ENCODE measurements at regions not wholly inside any gene's neighbourhood (a gene's known extent, or its start where the extent isn't known, plus 50 kb on each side); places are given as distances from the start of the nearest gene placed in this dataset.

- no CpG with 5 or more reads among the region's 7 CpGs for WGBS, 2 experiments (ENCODE audit: extremely low coverage in 2 of 2, insufficient read length in 1 of 2)
- in situ Hi-C loops (cut with MboI; ENCODE audit: low sequenced_read_pairs), result loop anchor here (5.0 kb wide), 1 partner anchor 233 kb away; no protein-coding TSS in a partner anchor
Observed at GRCh38 chr1:181189245-181189644, 100.7 kb downstream of the IER5 start.

More at GRCh38 chr1:181189245-181189644, 100.7 kb downstream of the IER5 start:
- H4K8ac ChIP-seq (ENCODE audit: low read depth in 2 of 2, low read length in 2 of 2), result no peak overlapping the region
- H3K4me1 ChIP-seq (ENCODE audit: control insufficient read depth, insufficient read depth, low read length), result no peaks in the 10 kb centered on the region
- no peak for TF ChIP-seq CTCF (conservative IDR thresholded peaks at IDR 0.05; ENCODE audit: low read depth, low read length)
- peak; percentile 87 for TF ChIP-seq MAFK (IDR thresholded peaks at IDR 0.05; ENCODE audit: low read depth, low read length)
- H3K36me3 ChIP-seq (ENCODE audit: control insufficient read depth, insufficient read depth, low read length), result no peaks in the 10 kb centered on the region
- H2AK9ac ChIP-seq (replicated peaks; ENCODE audit: low read depth, low read length, poor library complexity), result no peak overlapping the region
- DNase-seq (no peak), ATAC-seq (ENCODE audit: low read depth) (no peak)
- dilution Hi-C loops (cut with HindIII; ENCODE audit: low sequenced_read_pairs, unreplicated experiment), result no loop called here
- H3K79me1 ChIP-seq (ENCODE audit: low read depth in 1 of 2, low read length in 2 of 2), result no peaks in the 10 kb centered on the region
- H3K4me3 ChIP-seq (ENCODE audit: insufficient read depth, low read depth, low read length), result no peak overlapping the region
- ChIA-PET CTCF (interaction anchor here (1.2 kb wide), 3 partner anchors 236 to 892 kb away, joined by 3 to 8 read pairs (median 3); no protein-coding TSS in a partner anchor), POLR2A (ENCODE audit: unreplicated experiment) (no interaction called here)
- no peak overlapping the region for H4K91ac ChIP-seq (ENCODE audit: insufficient read depth, low read depth, low read length)
- BruUV-seq (replicated peaks), result no TSS peak
- intact Hi-C loops (cut with micrococcal nuclease), result no loop called here
- H3K18ac ChIP-seq (ENCODE audit: low read depth, low read length), result no peak overlapping the region
- H2BK20ac ChIP-seq (ENCODE audit: low read depth, low read length), result no peak overlapping the region
- H3K56ac ChIP-seq (ENCODE audit: extremely low read depth, insufficient read depth, low read length), result no peak overlapping the region
- no peak overlapping the region for H2BK5ac ChIP-seq (ENCODE audit: low read depth, low read length, poor library complexity, severe bottlenecking)
- H3K9me1 ChIP-seq (ENCODE audit: insufficient read depth, low read length), result no peaks in the 10 kb centered on the region
- H3K4ac ChIP-seq (ENCODE audit: low read depth, low read length), result no peak overlapping the region
- peaks cover 30% of the 10 kb centered on the region for H3K27me3 ChIP-seq (ENCODE audit: control insufficient read depth, insufficient read depth, low read length)
- H2AK5ac ChIP-seq (ENCODE audit: low read depth, low read length), result no peak overlapping the region
- H3K23ac ChIP-seq (ENCODE audit: low read depth, low read length), result no peak overlapping the region
- no peaks in the 10 kb centered on the region for H3K9me3 ChIP-seq (ENCODE audit: control insufficient read depth, insufficient read depth, low read length)
- H3K14ac ChIP-seq (replicated peaks; ENCODE audit: low read depth, low read length), result no peak overlapping the region
- H4K5ac ChIP-seq (ENCODE audit: low read depth, low read length), result no peak overlapping the region
- H2BK120ac ChIP-seq (ENCODE audit: low read depth, low read length), result no peak overlapping the region
- H3K9ac ChIP-seq (ENCODE audit: low read depth, low read length), result no peak overlapping the region
- no peak overlapping the region for H2BK15ac ChIP-seq (ENCODE audit: low read depth, low read length)
- no peak overlapping the region for H3K27ac ChIP-seq (ENCODE audit: insufficient read depth, low read length)
- H3K4me2 ChIP-seq (ENCODE audit: low read depth, low read length), result no peak overlapping the region
- H4K20me1 ChIP-seq (ENCODE audit: insufficient read depth, low read length), result no peaks in the 10 kb centered on the region
- no peak overlapping the region for H2AFZ ChIP-seq (replicated peaks; ENCODE audit: low read length, poor library complexity)

All from IMR-90 (cell line).